ENCODE measurements at regions not wholly inside any gene's neighbourhood (a gene's known extent, or its start where the extent isn't known, plus 50 kb on each side); places are given as distances from the start of the nearest gene placed in this dataset.
"Not testable (repeated sequence)": the region's sequence is repeated elsewhere in the genome, so short reads cannot be mapped to it uniquely, and the experiment has no call there.

- Histone ChIP-seq H3K79me2 (ENCODE audit: insufficient read depth, low read length) (no peaks in the 10 kb centered on the region), H3K4me1 (ENCODE audit: insufficient read depth, low read length, poor library complexity, severe bottlenecking) (peaks cover 34% of the 10 kb centered on the region), H3K9me3 (ENCODE audit: insufficient read depth, low read depth, low read length) (0 out of 2 replicates have a peak, but pooled peaks cover 7% of the 10 kb centered on the region), H3K4me3 (ENCODE audit: low read length, poor library complexity, severe bottlenecking) (no peak overlapping the region), H3K9ac (ENCODE audit: low read depth, low read length, poor library complexity, severe bottlenecking) (no peak overlapping the region), H3F3A (ENCODE audit: low read depth) (no peaks in the 10 kb centered on the region), H2AFZ (ENCODE audit: low read length) (no peak overlapping the region), H3K27me3 (ENCODE audit: insufficient read depth, low read length, poor library complexity, severe bottlenecking) (no peaks in the 10 kb centered on the region), H3K4me2 (ENCODE audit: low read depth, low read length, poor library complexity, severe bottlenecking) (no peak overlapping the region), H4K20me1 (ENCODE audit: insufficient read depth, low read length, poor library complexity, severe bottlenecking) (no peaks in the 10 kb centered on the region), H3K9me2 (replicated peaks; ENCODE audit: low read depth, low read length) (no peaks in the 10 kb centered on the region), H3K36me3 (ENCODE audit: insufficient read depth, low read length) (no peaks in the 10 kb centered on the region)
- no peak for TF ChIP-seq CTCF (conservative IDR thresholded peaks at IDR 0.05; ENCODE audit: low read length)
- TF ChIP-seq EZH2phosphoT487 (IDR thresholded peaks at IDR 0.05; ENCODE audit: borderline replicate concordance), result no peak
These were observed 249.7 kb downstream of the ENC1 start for GRCh38 chr5:74390822-74391221.

- Histone ChIP-seq H3K4me1 (ENCODE audit: insufficient read depth, low read length, poor library complexity, severe bottlenecking) (peaks cover 28% of the 10 kb centered on the region), H3K9me3 (ENCODE audit: insufficient read depth, low read depth, low read length) (0 out of 2 replicates have a peak, but pooled peaks cover 7% of the 10 kb centered on the region), H3K79me2 (ENCODE audit: insufficient read depth, low read length) (no peaks in the 10 kb centered on the region), H3K4me3 (ENCODE audit: low read length, poor library complexity, severe bottlenecking) (no peak overlapping the region), H4K20me1 (ENCODE audit: insufficient read depth, low read length, poor library complexity, severe bottlenecking) (no peaks in the 10 kb centered on the region), H3K9me2 (replicated peaks; ENCODE audit: low read depth, low read length) (no peaks in the 10 kb centered on the region), H2AFZ (ENCODE audit: low read length) (no peak overlapping the region), H3K36me3 (ENCODE audit: insufficient read depth, low read length) (no peaks in the 10 kb centered on the region), H3K4me2 (ENCODE audit: low read depth, low read length, poor library complexity, severe bottlenecking) (no peak overlapping the region), H3K9ac (ENCODE audit: low read depth, low read length, poor library complexity, severe bottlenecking) (no peak overlapping the region), H3K27me3 (ENCODE audit: insufficient read depth, low read length, poor library complexity, severe bottlenecking) (no peaks in the 10 kb centered on the region), H3F3A (ENCODE audit: low read depth) (no peaks in the 10 kb centered on the region)
- no peak for TF ChIP-seq EZH2phosphoT487 (IDR thresholded peaks at IDR 0.05; ENCODE audit: borderline replicate concordance)
- TF ChIP-seq CTCF (conservative IDR thresholded peaks at IDR 0.05; ENCODE audit: low read length), result no peak
These were observed 250.3 kb downstream of the ENC1 start for GRCh38 chr5:74390306-74390637.

- H3K4me3 ChIP-seq (ENCODE audit: low read length, poor library complexity, severe bottlenecking), result no peak overlapping the region
- no peak overlapping the region for H3K9ac ChIP-seq (ENCODE audit: low read depth, low read length, poor library complexity, severe bottlenecking)
- no peaks in the 10 kb centered on the region for H4K20me1 ChIP-seq (ENCODE audit: insufficient read depth, low read length, poor library complexity, severe bottlenecking)
- TF ChIP-seq EZH2phosphoT487 (IDR thresholded peaks at IDR 0.05; ENCODE audit: borderline replicate concordance), result no peak
- no peak for TF ChIP-seq CTCF (conservative IDR thresholded peaks at IDR 0.05; ENCODE audit: low read length)
- no peaks in the 10 kb centered on the region for H3F3A ChIP-seq (ENCODE audit: low read depth)
- no peaks in the 10 kb centered on the region for H3K9me2 ChIP-seq (replicated peaks; ENCODE audit: low read depth, low read length)
- no peak overlapping the region for H3K4me2 ChIP-seq (ENCODE audit: low read depth, low read length, poor library complexity, severe bottlenecking)
- no peak overlapping the region for H2AFZ ChIP-seq (ENCODE audit: low read length)
- H3K36me3 ChIP-seq (ENCODE audit: insufficient read depth, low read length), result no peaks in the 10 kb centered on the region
- H3K27me3 ChIP-seq (ENCODE audit: insufficient read depth, low read length, poor library complexity, severe bottlenecking), result no peaks in the 10 kb centered on the region
- 0 out of 2 replicates have a peak, but pooled peaks cover 7% of the 10 kb centered on the region for H3K9me3 ChIP-seq (ENCODE audit: insufficient read depth, low read depth, low read length)
- no peaks in the 10 kb centered on the region for H3K79me2 ChIP-seq (ENCODE audit: insufficient read depth, low read length)
- H3K4me1 ChIP-seq (ENCODE audit: insufficient read depth, low read length, poor library complexity, severe bottlenecking), result peaks cover 23% of the 10 kb centered on the region
These were observed 250.8 kb downstream of the ENC1 start for GRCh38 chr5:74389531-74390305.

- H3K27me3 ChIP-seq (ENCODE audit: insufficient read depth, low read length, poor library complexity, severe bottlenecking); H2AFZ ChIP-seq (ENCODE audit: low read length); H3K4me3 ChIP-seq (ENCODE audit: low read length, poor library complexity, severe bottlenecking); H3K4me2 ChIP-seq (ENCODE audit: low read depth, low read length, poor library complexity, severe bottlenecking); H3K9me2 ChIP-seq (replicated peaks; ENCODE audit: low read depth, low read length); H3K79me2 ChIP-seq (ENCODE audit: insufficient read depth, low read length); H4K20me1 ChIP-seq (ENCODE audit: insufficient read depth, low read length, poor library complexity, severe bottlenecking); H3K36me3 ChIP-seq (ENCODE audit: insufficient read depth, low read length); H3K4me1 ChIP-seq (ENCODE audit: insufficient read depth, low read length, poor library complexity, severe bottlenecking); H3K9ac ChIP-seq (ENCODE audit: low read depth, low read length, poor library complexity, severe bottlenecking); H3F3A ChIP-seq (ENCODE audit: low read depth); H3K9me3 ChIP-seq (ENCODE audit: insufficient read depth, low read depth, low read length): not testable (repeated sequence)
These were observed 252.1 kb downstream of the ENC1 start for GRCh38 chr5:74388411-74388810.

Measured in Loucy (cell line).